H9 (cell line): ENCODE measurements at regions not wholly inside any gene's neighbourhood (a gene's known extent, or its start where the extent isn't known, plus 50 kb on each side); places are given as distances from the start of the nearest gene placed in this dataset.

Experiments used
- DNase-seq: peaks from one replicate; pipeline ENCODE4 v3.0.0-alpha.2; 2017
- H2AFZ ChIP-seq: one replicate; pipeline ENCODE4 v1.6.1; 2013; ENCODE audit warnings: mild to moderate bottlenecking, low read length, control low read depth, moderate library complexity
- H2AK5ac ChIP-seq: 2 replicates; pipeline ENCODE4 v1.6.1; 2013; ENCODE audit warnings: low read length, control low read depth, mixed read lengths; ENCODE audit not compliant: insufficient read length
- H2BK120ac ChIP-seq: one replicate; pipeline ENCODE4 v1.6.1; 2013; ENCODE audit warnings: low read depth, mild to moderate bottlenecking, low read length, control low read depth, inconsistent platforms; ENCODE audit not compliant: poor library complexity, severe bottlenecking
- H2BK12ac ChIP-seq: 2 replicates; pipeline ENCODE4 v1.6.1; 2013; ENCODE audit warnings: low read length, control low read depth, mixed read lengths, low read depth; ENCODE audit not compliant: insufficient read length
- H2BK15ac ChIP-seq: 2 replicates; pipeline ENCODE4 v1.6.1; 2013; ENCODE audit warnings: low read depth, low read length, control low read depth
- H2BK20ac ChIP-seq: one replicate; pipeline ENCODE4 v1.6.1; 2013; ENCODE audit warnings: low read depth, mild to moderate bottlenecking, low read length, control low read depth, inconsistent platforms; ENCODE audit not compliant: poor library complexity, severe bottlenecking
- H2BK5ac ChIP-seq: 2 replicates; pipeline ENCODE4 v1.6.1; 2013; ENCODE audit warnings: low read length, control low read depth, mixed read lengths; ENCODE audit not compliant: insufficient read length
- H3K14ac ChIP-seq: 2 replicates; pipeline ENCODE4 v1.6.1; 2013; ENCODE audit warnings: low read length, control low read depth; ENCODE audit not compliant: insufficient read depth
- H3K18ac ChIP-seq: 2 replicates; pipeline ENCODE4 v1.6.1; 2013; ENCODE audit warnings: low read depth, mild to moderate bottlenecking, mixed read lengths, low read length, control low read depth; ENCODE audit not compliant: insufficient read length
- H3K23ac ChIP-seq: 2 replicates; pipeline ENCODE4 v1.6.1; 2013; ENCODE audit warnings: low read length, control low read depth, mixed read lengths, low read depth; ENCODE audit not compliant: insufficient read length
- H3K23me2 ChIP-seq: 2 replicates; pipeline ENCODE4 v1.6.1; 2013; ENCODE audit warnings: low read depth, mild to moderate bottlenecking, mixed read lengths, low read length, control low read depth; ENCODE audit not compliant: insufficient read length, poor library complexity, severe bottlenecking
- H3K27ac ChIP-seq: 2 replicates; pipeline ENCODE4 v1.5.1; 2013; ENCODE audit warnings: low read length, control low read depth, mixed read lengths, low read depth; ENCODE audit not compliant: insufficient read length
- H3K27me3 ChIP-seq: 2 replicates; pipeline ENCODE4 v1.6.1; 2013; ENCODE audit warnings: low read length, control low read depth, inconsistent platforms; ENCODE audit not compliant: insufficient read depth
- H3K4ac ChIP-seq: 2 replicates; pipeline ENCODE4 v1.6.1; 2013; ENCODE audit warnings: low read depth, mild to moderate bottlenecking, control low read depth, inconsistent platforms, low read length, moderate library complexity
- H3K4me1 ChIP-seq: 2 replicates; pipeline ENCODE4 v1.6.1; 2013; ENCODE audit warnings: low read length, control low read depth, inconsistent platforms; ENCODE audit not compliant: insufficient read depth
- H3K4me2 ChIP-seq: 2 replicates; pipeline ENCODE4 v1.6.1; 2013; ENCODE audit warnings: low read length, control low read depth, mixed read lengths; ENCODE audit not compliant: insufficient read length, insufficient read depth
- H3K56ac ChIP-seq: 2 replicates; pipeline ENCODE4 v1.6.1; 2013; ENCODE audit warnings: low read depth, mild to moderate bottlenecking, mixed read lengths, low read length, control low read depth; ENCODE audit not compliant: insufficient read length
- H3K79me1 ChIP-seq: 2 replicates; pipeline ENCODE4 v1.6.1; 2013; ENCODE audit warnings: low read depth, mild to moderate bottlenecking, moderate library complexity, low read length, control low read depth, inconsistent platforms; ENCODE audit not compliant: insufficient read depth, poor library complexity, severe bottlenecking
- H3K79me2 ChIP-seq: 2 replicates; pipeline ENCODE4 v1.6.1; 2013; ENCODE audit warnings: low read length, control low read depth, inconsistent platforms; ENCODE audit not compliant: insufficient read depth
- H3K9ac ChIP-seq: 2 replicates; pipeline ENCODE4 v1.6.1; 2013; ENCODE audit warnings: low read length, control low read depth, mixed read lengths; ENCODE audit not compliant: insufficient read length; ENCODE audit errors: extremely low read depth
- H3K9me3 ChIP-seq: one replicate; pipeline ENCODE4 v1.6.1; 2013; ENCODE audit warnings: low read depth, low read length, inconsistent platforms; ENCODE audit not compliant: control insufficient read depth
- H3T11ph ChIP-seq: one replicate; pipeline ENCODE4 v1.6.1; 2013; ENCODE audit warnings: mild to moderate bottlenecking, low read length, control low read depth, inconsistent platforms
- H4K20me1 ChIP-seq: one replicate; pipeline ENCODE4 v1.6.1; 2013; ENCODE audit not compliant: control insufficient read depth, insufficient read length, insufficient read depth
- H4K5ac ChIP-seq: 2 replicates; pipeline ENCODE4 v1.6.1; 2013; ENCODE audit warnings: low read depth, mild to moderate bottlenecking, mixed read lengths, low read length, control low read depth; ENCODE audit not compliant: insufficient read length
- H4K8ac ChIP-seq: replicated peaks from 2 replicates; pipeline ENCODE4 v1.6.1; 2013; ENCODE audit warnings: low read length, control low read depth, mixed read lengths, low read depth; ENCODE audit not compliant: insufficient read length
- H4K91ac ChIP-seq: 2 replicates; pipeline ENCODE4 v1.6.1; 2013; ENCODE audit warnings: low read depth, mild to moderate bottlenecking, moderate library complexity, mixed read lengths, low read length, control low read depth; ENCODE audit not compliant: insufficient read length
- H3K27ac Mint-ChIP-seq, 3 experiments: 2 replicates in 2 of 3; 3 replicates in 1 of 3; pipeline ENCODE4 v1.8.0; 2020 to 2021; ENCODE audit warnings: mixed read lengths in 3 of 3, mild to moderate bottlenecking in 1 of 3, moderate library complexity in 1 of 3
- H3K27me3 Mint-ChIP-seq: 2 replicates; pipeline ENCODE4 v1.8.0; 2021; ENCODE audit warnings: low read depth, mild to moderate bottlenecking, moderate library complexity, mixed read lengths
- H3K36me3 Mint-ChIP-seq, 3 experiments: 2 replicates in 2 of 3; 3 replicates in 1 of 3; pipeline ENCODE4 v1.8.0; 2020 to 2021; ENCODE audit warnings: low read depth in 3 of 3, mixed read lengths in 3 of 3; ENCODE audit not compliant: insufficient read depth in 1 of 3
- H3K4me1 Mint-ChIP-seq, 2 experiments: 2 replicates each; pipeline ENCODE4 v1.8.0; 2020; ENCODE audit warnings: mixed read lengths in 2 of 2
- H3K4me3 Mint-ChIP-seq, 2 experiments: 2 replicates in 1 of 2; 3 replicates in 1 of 2; pipeline ENCODE4 v1.8.0; 2020 to 2021; ENCODE audit warnings: mild to moderate bottlenecking in 2 of 2, mixed read lengths in 2 of 2, moderate library complexity in 1 of 2
- H3K9me3 Mint-ChIP-seq, 2 experiments: 2 replicates in 1 of 2; 3 replicates in 1 of 2; pipeline ENCODE4 v1.8.0; 2020; ENCODE audit warnings: mild to moderate bottlenecking in 2 of 2, mixed read lengths in 2 of 2, moderate library complexity in 1 of 2
- CTCF ChIP-seq: fragments of 200-600 bp; sonication (generic); conservative IDR thresholded peaks from 3 replicates; pipeline ENCODE4 v1.8.0; 2021; ENCODE audit warnings: antibody characterized with exemption, mild to moderate bottlenecking
- WGBS: extraction: QIAGEN DNeasy Blood & Tissue Kit; methylation state at CpG from one replicate; pipeline ENCODE4 v1.1.7; 2013; ENCODE audit warnings: missing lambda C conversion rate, low lambda C conversion rate, mixed read lengths; ENCODE audit not compliant: insufficient read length; ENCODE audit errors: extremely low coverage; 5-methylcytosine and 5-hydroxymethylcytosine counted together

- no peak overlapping the region for H2AFZ ChIP-seq
- no peak overlapping the region for H3K9ac ChIP-seq
- no peak overlapping the region for H3K27ac Mint-ChIP-seq
- no peak overlapping the region for H3K14ac ChIP-seq
- H3K4me1 ChIP-seq = no peaks in the 10 kb centered on the region
- DNase-seq = no peak
- no peak overlapping the region for H3K56ac ChIP-seq
- no peak overlapping the region for H3K4ac ChIP-seq
- no peak overlapping the region for H2BK5ac ChIP-seq
- H3K4me2 ChIP-seq = no peak overlapping the region
- no peaks in the 10 kb centered on the region for H3K23me2 ChIP-seq
- no CpG with 5 or more reads among the region's 3 CpGs for WGBS
- H2BK12ac ChIP-seq = no peak overlapping the region
- H3K27ac ChIP-seq = no peak overlapping the region
- no peak overlapping the region for H3K23ac ChIP-seq
- H4K20me1 ChIP-seq = no peaks in the 10 kb centered on the region
- no peak for TF ChIP-seq CTCF
- no peaks in the 10 kb centered on the region for H3K27me3 Mint-ChIP-seq
- H2AK5ac ChIP-seq = no peak overlapping the region
- no peak overlapping the region for H2BK120ac ChIP-seq
- H4K5ac ChIP-seq = no peak overlapping the region
- no peaks in the 10 kb centered on the region; a peak in 1 of 5 replicates for H3K9me3 Mint-ChIP-seq
- H3K27me3 ChIP-seq = no peaks in the 10 kb centered on the region
- no peak overlapping the region for H2BK15ac ChIP-seq
- H2BK20ac ChIP-seq = no peak overlapping the region
- no peak overlapping the region for H3K18ac ChIP-seq
- no peaks in the 10 kb centered on the region for H3K36me3 Mint-ChIP-seq
- no peaks in the 10 kb centered on the region for H3K9me3 ChIP-seq
- no peak overlapping the region for H3T11ph ChIP-seq
- no peak overlapping the region for H4K8ac ChIP-seq
- no peaks in the 10 kb centered on the region for H3K79me1 ChIP-seq
- H3K4me3 Mint-ChIP-seq = no peak overlapping the region
- no peaks in the 10 kb centered on the region for H3K79me2 ChIP-seq
- H4K91ac ChIP-seq = no peak overlapping the region
- H3K4me1 Mint-ChIP-seq = no peaks in the 10 kb centered on the region; a peak in 1 of 4 replicates
Measured at GRCh38 chr6:18861204-18861603, 474.1 kb downstream of the RNF144B start.
